HCT116 (cell line): ENCODE measurements at regions not wholly inside any gene's neighbourhood (a gene's known extent, or its start where the extent isn't known, plus 50 kb on each side); places are given as distances from the start of the nearest gene placed in this dataset.

Experiments
- ATAC-seq: fragments of 200-7000 bp; cut with Tn5 transposase; 2 replicates; pipeline ENCODE4 v1.9.1; 2020; ENCODE audit warnings: mild to moderate bottlenecking, moderate library complexity
- BruUV-seq: library from RNA; stranded (reverse); fragments of 400-500 nt; replicated peaks from 2 replicates; lab custom pipeline; 2021; lab: Mats Ljungman, UMichigan
- CTCF ChIA-PET: fragments of 300-600 bp; sonication (Branson Sonifier 250); formaldehyde crosslinking; loops from one replicate; lab custom pipeline; 2021; ENCODE audit warnings: antibody characterized with exemption; lab: Charles Lee
- POLR2A ChIA-PET: fragments of 300-600, 350-600 bp; sonication (Branson Sonifier 250); formaldehyde crosslinking; loops from one replicate; lab custom pipeline; 2021; ENCODE audit warnings: antibody characterized with exemption; lab: Charles Lee
- RAD21 ChIA-PET, 2 experiments: fragments of 300-600 bp; sonication (Branson Sonifier 250); formaldehyde crosslinking; loops; one replicate each; lab custom pipeline; 2023; ENCODE audit warnings: low total read pairs in 2 of 2; ENCODE audit not compliant: uncharacterized antibody in 2 of 2, unreplicated experiment in 2 of 2, low non-redundant PET in 1 of 2; lab: Charles Lee
- DNase-seq: peaks from one replicate; pipeline ENCODE4 v3.0.0-alpha.2; 2010; ENCODE audit warnings: low read depth, low spot score
- H2AFZ ChIP-seq: fragments of 200-600 bp; shearing (Covaris generic), sonication (generic); 2 replicates; pipeline ENCODE4 v1.6.1; 2017; ENCODE audit warnings: low read depth, mixed run types, mixed read lengths, antibody characterized with exemption, low read length; ENCODE audit not compliant: poor library complexity, severe bottlenecking
- H3K27ac ChIP-seq: 2 replicates; pipeline ENCODE4 v1.5.1; 2012; ENCODE audit warnings: low read depth, low read length
- H3K27me3 ChIP-seq: fragments of 200-600 bp; sonication (generic); 2 replicates; pipeline ENCODE4 v1.6.1; 2016; ENCODE audit warnings: mixed run types, low read length, mixed read lengths; ENCODE audit not compliant: insufficient read depth
- H3K36me3 ChIP-seq, 2 experiments: fragments of 200-500 bp in 1 of 2; fragments of 200-600 bp in 1 of 2; sonication (Bioruptor generic) in 1 of 2; sonication (generic) in 1 of 2; 2 replicates each; pipeline versions ENCODE4 v1.5.1 to v1.6.1; 2014 to 2016; ENCODE audit warnings: low read length in 2 of 2, inconsistent platforms in 1 of 2, mixed read lengths in 1 of 2, mixed run types in 1 of 2; ENCODE audit not compliant: insufficient read depth in 2 of 2, control insufficient read depth in 1 of 2
- H3K4me1 ChIP-seq, 2 experiments: fragments of 200-600 bp in 1 of 2; sonication (generic) in 1 of 2; 2 replicates each; pipeline versions ENCODE4 v1.5.1 to v1.6.1; 2012 to 2017; ENCODE audit warnings: low read length in 2 of 2, inconsistent platforms in 1 of 2, mild to moderate bottlenecking in 1 of 2, mixed read lengths in 1 of 2, mixed run types in 1 of 2, moderate library complexity in 1 of 2; ENCODE audit not compliant: insufficient read depth in 2 of 2, control insufficient read depth in 1 of 2
- H3K4me2 ChIP-seq: fragments of 200-600 bp; sonication (generic); 2 replicates; pipeline ENCODE4 v1.6.1; 2017; ENCODE audit warnings: mixed run types, low read length, mixed read lengths
- H3K4me3 ChIP-seq, 2 experiments: fragments of 200-600 bp in 1 of 2; sonication (generic) in 1 of 2; replicated peaks in 1 of 2; 2 replicates each; pipeline ENCODE4 v1.5.1; 2011 to 2016; ENCODE audit warnings: low read length in 2 of 2, control low read depth in 1 of 2, low read depth in 1 of 2, mild to moderate bottlenecking in 1 of 2, mixed read lengths in 1 of 2, mixed run types in 1 of 2
- H3K79me2 ChIP-seq: fragments of 200-600 bp; sonication (generic); 2 replicates; pipeline ENCODE4 v1.6.1; 2017; ENCODE audit warnings: mild to moderate bottlenecking, mixed run types, low read length, moderate library complexity, mixed read lengths; ENCODE audit not compliant: insufficient read depth
- H3K9ac ChIP-seq: fragments of 200-600 bp; sonication (generic); 2 replicates; pipeline ENCODE4 v1.6.1; 2016; ENCODE audit warnings: low read length, mixed read lengths
- H3K9me2 ChIP-seq: fragments of 200-600 bp; sonication (generic), shearing (Covaris generic); 2 replicates; pipeline ENCODE4 v1.6.1; 2017; ENCODE audit warnings: mixed run types, mild to moderate bottlenecking, moderate library complexity; ENCODE audit not compliant: insufficient read depth
- H3K9me3 ChIP-seq, 2 experiments: fragments of 200-500 bp in 1 of 2; fragments of 200-600 bp in 1 of 2; sonication (Bioruptor generic) in 1 of 2; sonication (generic) in 1 of 2; 2 replicates each; pipeline ENCODE4 v1.6.1; 2014 to 2017; ENCODE audit warnings: low read length in 2 of 2, mixed read lengths in 2 of 2, inconsistent platforms in 1 of 2, low read depth in 1 of 2, mild to moderate bottlenecking in 1 of 2, mixed run types in 1 of 2, moderate library complexity in 1 of 2; ENCODE audit not compliant: control insufficient read depth in 1 of 2, insufficient read depth in 1 of 2
- H4K20me1 ChIP-seq: fragments of 200-600 bp; sonication (generic), shearing (Covaris generic); 2 replicates; pipeline ENCODE4 v1.6.1; 2017; ENCODE audit warnings: mixed run types, mild to moderate bottlenecking, moderate library complexity; ENCODE audit not compliant: insufficient read depth
- ATF3 ChIP-seq: IDR thresholded peaks from 2 replicates; pipeline ENCODE4 v1.6.1; 2012
- CBX3 ChIP-seq: IDR thresholded peaks from 2 replicates; pipeline ENCODE4 v1.6.1; 2012; ENCODE audit warnings: low read depth
- CEBPB ChIP-seq: IDR thresholded peaks from 2 replicates; pipeline ENCODE4 v1.6.1; 2012; ENCODE audit warnings: low read depth
- CTCF ChIP-seq, 3 experiments: fragments of 200-600 bp in 1 of 3; sonication (generic) in 1 of 3; IDR thresholded peaks in 2 of 3; conservative IDR thresholded peaks in 1 of 3; 2 replicates each; pipeline ENCODE4 v1.5.1; 2012 to 2017; ENCODE audit warnings: low read depth in 2 of 3, low read length in 2 of 3, antibody characterized with exemption in 1 of 3, borderline replicate concordance in 1 of 3, control low read depth in 1 of 3, mild to moderate bottlenecking in 1 of 3, mixed read lengths in 1 of 3, mixed run types in 1 of 3, moderate library complexity in 1 of 3; ENCODE audit not compliant: insufficient read depth in 1 of 3
- EGR1 ChIP-seq: IDR thresholded peaks from 2 replicates; pipeline ENCODE4 v1.6.1; 2012; ENCODE audit warnings: low read depth
- JUND ChIP-seq: IDR thresholded peaks from 2 replicates; pipeline ENCODE4 v1.6.1; 2012
- MAX ChIP-seq: IDR thresholded peaks from 2 replicates; pipeline ENCODE4 v1.6.1; 2012
- POLR2A ChIP-seq: IDR thresholded peaks from 2 replicates; pipeline ENCODE4 v1.7.0; 2011; ENCODE audit warnings: borderline replicate concordance; ENCODE audit not compliant: insufficient read depth, insufficient read length; ENCODE audit errors: extremely low read depth
- POLR2AphosphoS5 ChIP-seq: IDR thresholded peaks from 2 replicates; pipeline ENCODE4 v1.6.1; 2011; ENCODE audit warnings: mild to moderate bottlenecking, low read depth, low read length, moderate library complexity
- SIN3A ChIP-seq: IDR thresholded peaks from 2 replicates; pipeline ENCODE4 v1.6.1; 2012; ENCODE audit warnings: low read depth
- SP1 ChIP-seq: IDR thresholded peaks from 2 replicates; pipeline ENCODE4 v1.6.1; 2012; ENCODE audit warnings: low read depth
- YY1 ChIP-seq: IDR thresholded peaks from 2 replicates; pipeline ENCODE4 v1.6.1; 2011; ENCODE audit warnings: low read length, low read depth, moderate library complexity, mild to moderate bottlenecking; ENCODE audit not compliant: insufficient replicate concordance; ENCODE audit errors: extremely low read depth
- ZBTB33 ChIP-seq: IDR thresholded peaks from 2 replicates; pipeline ENCODE4 v1.6.1; 2011; ENCODE audit warnings: mild to moderate bottlenecking, low read length, moderate library complexity; ENCODE audit not compliant: insufficient replicate concordance; ENCODE audit errors: extremely low read depth
- ZFX ChIP-seq: fragments of 450-650 bp; IDR thresholded peaks from 2 replicates; pipeline ENCODE4 v1.6.1; 2017
- ZNF274 ChIP-seq: fragments of 200-500 bp; sonication (Bioruptor generic); IDR thresholded peaks from 2 replicates; pipeline ENCODE4 v1.6.1; 2014; ENCODE audit warnings: mild to moderate bottlenecking, low read depth, low read length, inconsistent platforms
- intact Hi-C: fragments of 100-400 bp; cut with micrococcal nuclease; formaldehyde crosslinking; loops from 2 replicates; pipeline ENCODE4 v1.10.0; 2022

- ChIA-PET POLR2A (no interaction called here), RAD21 (no interaction called here), CTCF (no interaction called here)
- Histone ChIP-seq H3K27me3 (no peaks in the 10 kb centered on the region), H4K20me1 (no peaks in the 10 kb centered on the region), H3K9ac (no peak overlapping the region), H3K36me3 (no peaks in the 10 kb centered on the region), H3K9me2 (no peaks in the 10 kb centered on the region), H3K4me3 (no peak overlapping the region), H3K27ac (no peak overlapping the region), H2AFZ (no peak overlapping the region), H3K9me3 (no peaks in the 10 kb centered on the region), H3K4me2 (no peak overlapping the region), H3K4me1 (peaks cover 0 to 7% of the 10 kb centered on the region in 2 experiments; a peak in 1 of 4 replicates), H3K79me2 (no peaks in the 10 kb centered on the region)
- intact Hi-C loops, result no loop called here
- no peak for TF ChIP-seq YY1
- TF ChIP-seq SIN3A, result no peak
- TF ChIP-seq POLR2A, result no peak
- no peak for TF ChIP-seq MAX
- TF ChIP-seq CEBPB, result no peak
- TF ChIP-seq ZBTB33, result no peak
- TF ChIP-seq ATF3, result no peak
- TF ChIP-seq CTCF (IDR thresholded peaks at IDR 0.05 in 2 of 3, conservative IDR thresholded peaks at IDR 0.05 in 1 of 3; ENCODE audit: borderline replicate concordance in 1 of 3, insufficient read depth in 1 of 3, low read depth in 2 of 3, low read length in 2 of 3), result no peak
- no peak for TF ChIP-seq JUND
- no peak for TF ChIP-seq CBX3
- no peak for TF ChIP-seq ZNF274
- TF ChIP-seq EGR1, result no peak
- no peak for TF ChIP-seq SP1
- TF ChIP-seq ZFX, result no peak
- no peak for TF ChIP-seq POLR2AphosphoS5
- ATAC-seq, result no peak
- DNase-seq, result no peak
- BruUV-seq, result no TSS peak
Measured at GRCh38 chr6:6924708-6925107, 183.1 kb upstream of the RREB1 start.
